Tibial artery (tissue), 4 donors: ENCODE measurements at regions not wholly inside any gene's neighbourhood (a gene's known extent, or its start where the extent isn't known, plus 50 kb on each side); places are given as distances from the start of the nearest gene placed in this dataset.

Experiments
- DNase-seq, 2 donors: peaks; one replicate each; pipeline ENCODE4 v3.0.0-alpha.2; 2019
- H3K27ac ChIP-seq, 2 donors: fragments of 200-600 bp; sonication (generic) in 1 of 2; 1 replicate in 1 of 2; 2 replicates in 1 of 2; pipeline ENCODE4 v1.5.1; 2018 to 2019; ENCODE audit warnings: mild to moderate bottlenecking in 1 of 2
- H3K27me3 ChIP-seq, 2 donors: fragments of 200-600 bp; sonication (generic) in 1 of 2; one replicate each; pipeline versions ENCODE4 v1.5.1 to v1.6.0; 2016 to 2019
- H3K36me3 ChIP-seq, 3 donors: fragments of 200-600 bp; sonication (generic) in 2 of 3; one replicate each; pipeline ENCODE4 v1.5.1; 2016 to 2019; ENCODE audit warnings: mild to moderate bottlenecking in 2 of 3
- H3K4me1 ChIP-seq, 4 donors: fragments of 200-600 bp; sonication (generic) in 2 of 4; 1 replicate in 3 of 4; 2 replicates in 1 of 4; pipeline ENCODE4 v1.5.1; 2016 to 2019
- H3K4me3 ChIP-seq, 2 donors: fragments of 200-600 bp; sonication (generic) in 1 of 2; 1 replicate in 1 of 2; 2 replicates in 1 of 2; pipeline ENCODE4 v1.5.1; 2018 to 2019; ENCODE audit warnings: mild to moderate bottlenecking in 2 of 2
- H3K9me3 ChIP-seq, 3 donors: fragments of 200-600 bp; sonication (generic) in 1 of 3; one replicate each; pipeline ENCODE4 v1.5.1; 2016 to 2019
- intact Hi-C: fragments of 100-400 bp; cut with DNase I; formaldehyde crosslinking; loops from one replicate; pipeline ENCODE4 v1.15.0; 2023; ENCODE audit warnings: low total_unique reads
- TF ChIP-seq, protein P1 (sequence below), 2 experiments: fragments of 200-600 bp in 1 of 2; fragments of 450-650 bp in 1 of 2; IDR thresholded peaks; one replicate each; pipeline ENCODE4 v1.5.1; 2017 to 2019; ENCODE audit warnings: antibody characterized with exemption in 2 of 2, mild to moderate bottlenecking in 1 of 2, moderate library complexity in 1 of 2

DNA sequence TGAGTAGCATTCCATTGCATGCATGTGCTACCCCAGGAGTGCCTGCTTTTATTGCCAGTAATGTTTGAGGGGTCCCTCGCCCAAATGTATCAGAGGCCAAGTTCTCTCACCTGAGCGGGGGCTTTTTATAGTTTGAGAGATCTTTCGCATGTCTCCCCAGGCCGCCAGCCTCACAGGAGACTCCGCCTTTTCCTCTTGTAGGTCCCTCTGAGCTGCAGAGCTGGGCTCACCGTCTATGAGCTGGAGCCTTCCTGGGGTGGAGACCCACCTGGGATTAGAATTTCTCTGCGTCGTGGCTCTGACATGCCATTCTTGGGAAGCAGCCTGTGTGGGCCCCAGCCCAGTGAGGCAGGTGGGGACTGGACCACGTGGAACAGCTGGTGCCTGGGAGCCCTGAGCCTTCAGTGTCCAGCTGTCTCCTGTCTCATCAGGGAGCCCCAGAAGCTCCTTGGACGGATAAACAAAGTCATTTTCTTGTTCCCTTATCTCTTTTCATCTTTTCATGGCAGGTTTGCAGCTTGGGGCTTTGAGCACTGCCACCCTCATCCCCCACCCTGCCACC, 261.7 kb upstream of the CRY1 start:
- DNase-seq: no peak
- intact Hi-C loops: no loop called here
- Histone ChIP-seq H3K4me1 (no peaks in the 10 kb centered on the region), H3K27ac (no peak overlapping the region), H3K4me3 (no peak overlapping the region), H3K9me3 (no peaks in the 10 kb centered on the region), H3K36me3 (no peaks in the 10 kb centered on the region), H3K27me3 (peaks cover 0 to 2% of the 10 kb centered on the region in 2 donors)
- TF ChIP-seq, protein P1, sequence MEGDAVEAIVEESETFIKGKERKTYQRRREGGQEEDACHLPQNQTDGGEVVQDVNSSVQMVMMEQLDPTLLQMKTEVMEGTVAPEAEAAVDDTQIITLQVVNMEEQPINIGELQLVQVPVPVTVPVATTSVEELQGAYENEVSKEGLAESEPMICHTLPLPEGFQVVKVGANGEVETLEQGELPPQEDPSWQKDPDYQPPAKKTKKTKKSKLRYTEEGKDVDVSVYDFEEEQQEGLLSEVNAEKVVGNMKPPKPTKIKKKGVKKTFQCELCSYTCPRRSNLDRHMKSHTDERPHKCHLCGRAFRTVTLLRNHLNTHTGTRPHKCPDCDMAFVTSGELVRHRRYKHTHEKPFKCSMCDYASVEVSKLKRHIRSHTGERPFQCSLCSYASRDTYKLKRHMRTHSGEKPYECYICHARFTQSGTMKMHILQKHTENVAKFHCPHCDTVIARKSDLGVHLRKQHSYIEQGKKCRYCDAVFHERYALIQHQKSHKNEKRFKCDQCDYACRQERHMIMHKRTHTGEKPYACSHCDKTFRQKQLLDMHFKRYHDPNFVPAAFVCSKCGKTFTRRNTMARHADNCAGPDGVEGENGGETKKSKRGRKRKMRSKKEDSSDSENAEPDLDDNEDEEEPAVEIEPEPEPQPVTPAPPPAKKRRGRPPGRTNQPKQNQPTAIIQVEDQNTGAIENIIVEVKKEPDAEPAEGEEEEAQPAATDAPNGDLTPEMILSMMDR (IDR thresholded peaks at IDR 0.05): no peak

DNA sequence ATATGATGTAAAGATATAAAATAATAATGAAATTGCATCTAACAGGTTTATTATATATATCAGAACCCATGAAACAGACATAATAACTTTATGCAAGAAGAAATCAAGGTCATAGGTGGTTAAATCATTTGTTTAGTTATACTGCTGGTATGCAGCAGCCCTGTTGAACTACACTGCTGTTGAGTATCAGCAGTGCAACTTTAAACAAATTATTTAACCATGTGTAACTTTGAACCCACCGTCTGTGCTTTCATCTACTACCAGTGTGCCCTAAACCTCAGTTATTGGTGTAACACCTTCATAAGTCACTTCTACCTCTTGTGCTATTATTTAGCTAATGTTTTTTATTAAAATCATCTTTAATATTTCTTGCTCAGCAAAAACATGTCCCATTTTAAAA, 262.3 kb upstream of the CRY1 start:
- Histone ChIP-seq H3K27me3 (peaks cover 0 to 2% of the 10 kb centered on the region in 2 donors), H3K4me3 (no peak overlapping the region), H3K4me1 (no peaks in the 10 kb centered on the region), H3K27ac (no peak overlapping the region), H3K9me3 (no peaks in the 10 kb centered on the region), H3K36me3 (no peaks in the 10 kb centered on the region)
- TF ChIP-seq, protein P1 (IDR thresholded peaks at IDR 0.05): no peak
- DNase-seq: no peak
- intact Hi-C loops: no loop called here

DNA sequence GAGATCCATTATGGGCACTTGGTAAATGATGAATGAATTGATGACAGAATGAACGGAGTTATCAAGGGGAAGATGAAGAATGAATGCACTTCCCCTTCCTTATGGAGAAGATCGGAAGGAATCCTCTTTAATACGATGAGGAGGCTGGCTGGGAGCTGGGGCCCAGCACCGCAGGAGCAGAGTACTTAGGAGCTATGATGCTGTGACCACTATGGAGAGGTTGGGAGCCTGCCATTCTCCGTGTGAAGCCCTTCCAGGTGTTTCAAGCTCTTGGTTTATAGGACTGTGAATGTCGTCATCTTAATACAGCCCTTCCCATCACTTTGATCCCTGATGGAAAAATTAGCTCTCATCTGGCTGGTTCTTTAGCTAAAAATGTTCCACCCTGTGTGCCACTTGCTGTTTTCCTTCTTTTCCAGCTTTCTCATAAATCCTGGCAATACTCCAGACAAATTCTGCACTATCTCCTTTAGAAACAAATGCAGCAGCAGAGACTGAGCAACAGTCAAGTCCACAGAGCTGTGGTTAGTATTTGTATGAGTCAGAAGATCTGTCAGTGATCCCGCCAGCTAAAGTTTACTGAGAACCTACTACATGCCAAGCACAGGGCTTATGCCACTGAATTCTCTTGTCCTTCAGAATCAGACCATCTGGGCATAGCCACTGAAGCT, 263.1 kb upstream of the CRY1 start:
- intact Hi-C loops: no loop called here
- Histone ChIP-seq H3K27me3 (peaks cover 0 to 2% of the 10 kb centered on the region in 2 donors), H3K27ac (no peak overlapping the region), H3K4me3 (no peak overlapping the region), H3K4me1 (no peaks in the 10 kb centered on the region), H3K9me3 (no peaks in the 10 kb centered on the region), H3K36me3 (no peaks in the 10 kb centered on the region)
- DNase-seq: no peak
- TF ChIP-seq, protein P1 (IDR thresholded peaks at IDR 0.05): no peak

DNA sequence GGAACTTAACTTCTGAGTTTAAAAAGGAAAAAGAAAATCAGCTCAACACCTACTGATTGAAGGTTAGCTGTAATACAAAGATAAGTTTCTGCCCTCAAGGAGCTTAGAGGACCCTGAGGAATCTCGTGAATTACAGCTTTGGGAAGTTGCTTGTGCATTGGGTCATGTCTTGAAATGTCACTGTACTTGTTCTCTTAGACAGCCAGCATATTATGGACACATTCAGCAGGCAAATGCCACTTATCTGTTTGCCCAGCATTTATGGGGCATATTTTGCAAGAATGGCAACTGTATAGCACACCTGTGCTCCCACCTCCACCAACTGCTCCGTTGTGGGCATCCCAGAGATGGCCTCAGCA, 263.6 kb upstream of the CRY1 start:
- no peak overlapping the region for H3K4me3 ChIP-seq
- no peaks in the 10 kb centered on the region for H3K4me1 ChIP-seq
- no peak overlapping the region for H3K27ac ChIP-seq
- no peaks in the 10 kb centered on the region for H3K9me3 ChIP-seq
- peaks cover 0 to 2% of the 10 kb centered on the region in 2 donors for H3K27me3 ChIP-seq
- TF ChIP-seq, protein P1 (IDR thresholded peaks at IDR 0.05): no peak
- intact Hi-C loops: no loop called here
- no peak for DNase-seq
- no peaks in the 10 kb centered on the region for H3K36me3 ChIP-seq

DNA sequence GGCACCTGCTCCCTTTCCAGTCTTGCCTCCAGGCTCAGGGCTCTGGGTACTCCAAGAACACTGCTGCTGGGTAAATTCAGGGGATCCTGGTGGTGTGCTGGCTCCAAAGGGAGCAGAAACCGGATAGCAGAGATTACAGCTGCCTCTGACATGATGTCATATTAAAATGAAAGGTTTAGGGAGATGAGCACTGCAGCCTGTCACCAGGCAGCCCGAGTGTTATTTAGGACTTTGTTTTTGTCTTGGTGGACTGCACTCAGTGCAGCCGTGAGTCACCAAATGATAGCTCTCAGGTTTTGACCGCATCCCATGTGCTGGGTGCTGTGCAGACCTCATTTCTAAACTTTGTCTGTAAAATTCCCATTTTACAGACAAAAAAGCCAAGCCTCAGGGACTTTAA, 266.0 kb upstream of the CRY1 start:
- Histone ChIP-seq H3K4me3 (no peak overlapping the region), H3K36me3 (no peaks in the 10 kb centered on the region), H3K4me1 (no peaks in the 10 kb centered on the region), H3K27ac (no peak overlapping the region), H3K27me3 (no peaks in the 10 kb centered on the region), H3K9me3 (no peaks in the 10 kb centered on the region)
- intact Hi-C loops: no loop called here
- DNase-seq: no peak
- TF ChIP-seq, protein P1 (IDR thresholded peaks at IDR 0.05): no peak
